ENCODE measurements at regions not wholly inside any gene's neighbourhood (a gene's known extent, or its start where the extent isn't known, plus 50 kb on each side); places are given as distances from the start of the nearest gene placed in this dataset.

- no peak for DNase-seq
Observed at GRCh38 chr18:47458483-47458882, 207.0 kb upstream of the SKOR2 start.

DNA sequence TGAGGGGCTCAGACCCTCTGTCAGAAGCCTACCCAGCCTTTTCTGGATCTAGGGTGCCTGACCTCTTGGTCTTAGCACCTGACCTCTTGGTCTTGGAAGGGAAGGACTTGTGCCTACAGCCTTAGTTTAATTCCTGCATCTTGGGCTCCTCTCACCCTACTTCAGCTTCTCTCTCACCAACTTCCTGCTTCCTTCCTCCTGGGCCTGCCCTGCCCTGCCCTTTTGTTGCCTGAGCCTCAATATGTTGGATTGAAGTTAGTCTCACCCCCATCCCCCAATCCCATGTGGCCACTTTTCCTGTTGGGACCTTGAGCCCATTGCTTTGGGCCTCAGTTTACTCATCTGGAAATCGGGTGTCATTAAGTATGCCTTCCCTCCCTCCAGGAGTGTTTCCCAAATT lies 206.2 kb upstream of the SKOR2 start:
- DNase-seq, result no peak

DNA sequence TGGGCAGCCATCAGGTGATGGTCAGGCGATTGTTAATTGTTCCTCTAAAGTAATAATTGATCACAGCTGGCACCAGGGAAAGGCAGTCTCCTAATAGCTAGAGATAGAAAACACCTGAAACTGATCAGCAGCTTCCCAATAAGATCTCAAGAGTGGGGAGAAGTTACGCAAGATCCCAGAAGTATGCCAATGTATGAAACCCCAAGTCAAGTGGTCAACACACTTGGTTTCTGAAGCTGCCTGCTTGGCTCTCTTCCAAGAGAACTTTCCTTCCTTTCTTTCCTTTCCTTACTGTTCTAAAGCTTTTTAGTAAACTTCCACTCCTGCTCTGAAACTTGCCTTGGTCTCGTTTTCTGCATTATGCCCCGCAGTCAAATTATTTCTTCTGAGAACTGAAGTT lies 201.6 kb upstream of the SKOR2 start:
- no peak for DNase-seq

- no peak for DNase-seq
Observed at GRCh38 chr18:47448956-47449355, 197.5 kb upstream of the SKOR2 start.

GRCh38 chr18:47441914-47442313 lies 190.5 kb upstream of the SKOR2 start:
- no peak for DNase-seq

DNA sequence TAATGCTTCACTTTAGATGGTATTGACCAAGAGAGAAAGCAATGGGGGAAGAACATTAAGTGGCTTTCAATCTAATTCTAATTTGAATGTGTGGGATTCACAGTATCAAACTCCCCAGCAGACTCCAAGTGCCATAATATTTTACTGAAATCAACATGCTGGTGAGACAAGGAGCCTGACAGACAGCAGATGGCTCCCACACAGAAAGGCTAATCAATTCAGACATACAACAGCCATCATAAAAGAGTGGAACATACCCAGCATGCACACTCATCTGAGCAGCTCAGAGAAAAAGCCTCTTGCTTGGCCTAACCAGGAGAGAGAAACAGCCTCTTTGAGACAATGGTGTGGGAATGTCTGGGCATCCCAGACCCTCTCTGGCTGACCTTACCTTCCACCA lies 186.5 kb upstream of the SKOR2 start:
- DNase-seq, result no peak

- no peak for DNase-seq
Observed at GRCh38 chr18:47436871-47437270, 185.4 kb upstream of the SKOR2 start.

DNA sequence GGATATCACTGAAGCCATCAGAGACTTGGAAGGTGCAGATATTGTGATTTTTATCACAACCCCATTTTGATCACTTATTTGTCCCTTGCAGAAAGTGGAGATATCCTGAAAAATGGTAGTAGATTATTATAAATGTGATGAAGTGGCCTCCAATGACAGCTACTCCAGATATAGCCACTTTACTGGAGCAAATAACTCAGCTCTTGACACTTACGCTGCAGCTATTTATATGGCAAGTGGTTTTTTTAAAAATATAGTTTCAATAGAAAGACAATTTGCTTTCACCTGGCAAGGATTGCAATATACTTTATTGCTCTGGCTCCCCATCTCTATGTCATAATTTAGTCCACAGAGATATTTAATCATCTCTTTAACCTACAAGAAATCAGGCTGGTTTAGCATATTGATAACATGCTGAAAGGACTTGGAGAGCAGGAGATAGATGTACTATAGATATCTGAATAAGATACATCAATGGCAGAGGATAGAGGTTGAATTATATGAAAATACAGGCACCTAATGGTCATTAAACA lies 182.8 kb upstream of the SKOR2 start:
- DNase-seq, result no peak

GRCh38 chr18:47427923-47428637 lies 176.6 kb upstream of the SKOR2 start:
- DNase-seq, result no peak

DNA sequence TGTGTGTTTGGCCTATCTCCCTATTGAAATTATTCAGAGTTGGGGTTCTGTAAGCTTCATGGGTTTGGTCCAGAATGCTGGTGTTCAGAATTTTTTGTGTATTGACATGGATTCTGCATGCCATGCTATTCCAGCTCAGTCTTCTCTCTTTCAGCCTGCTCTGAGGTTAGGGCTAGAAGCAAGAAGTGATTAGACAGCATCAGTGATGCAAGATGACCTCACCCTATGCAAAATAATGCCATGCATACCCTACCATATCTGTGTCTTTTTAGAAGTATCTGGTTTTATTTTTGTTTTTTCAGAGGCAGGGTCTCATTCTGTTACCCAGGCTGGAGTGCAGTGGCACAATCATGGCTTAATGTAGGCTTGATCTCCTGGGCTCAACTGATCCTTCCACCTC lies 175.6 kb upstream of the SKOR2 start:
- DNase-seq, result no peak

GRCh38 chr18:47425365-47425764 lies 173.9 kb upstream of the SKOR2 start:
- no peak for DNase-seq

DNA sequence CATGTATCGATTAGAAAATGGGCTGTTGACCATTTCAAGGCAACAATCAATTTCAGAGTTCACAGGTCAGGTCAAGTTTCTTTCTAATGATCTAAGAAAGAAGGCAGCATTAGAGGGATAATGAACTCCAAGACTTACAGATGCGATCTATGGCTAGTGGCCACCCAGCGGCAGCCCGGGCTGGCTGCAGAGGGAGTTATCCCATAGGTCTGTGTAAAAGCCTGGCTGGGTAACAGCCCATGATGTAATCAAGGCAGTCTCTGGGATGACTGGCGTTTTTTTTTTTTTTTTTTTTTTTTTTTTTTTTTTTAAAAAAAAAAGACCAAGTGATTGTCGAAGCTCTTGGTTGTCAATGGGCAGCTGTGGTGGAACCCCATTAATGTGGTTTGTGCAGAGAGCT lies 171.1 kb upstream of the SKOR2 start:
- no peak for DNase-seq

GRCh38 chr18:47420130-47420529 lies 168.7 kb upstream of the SKOR2 start:
- DNase-seq, result peak; percentile 12

DNA sequence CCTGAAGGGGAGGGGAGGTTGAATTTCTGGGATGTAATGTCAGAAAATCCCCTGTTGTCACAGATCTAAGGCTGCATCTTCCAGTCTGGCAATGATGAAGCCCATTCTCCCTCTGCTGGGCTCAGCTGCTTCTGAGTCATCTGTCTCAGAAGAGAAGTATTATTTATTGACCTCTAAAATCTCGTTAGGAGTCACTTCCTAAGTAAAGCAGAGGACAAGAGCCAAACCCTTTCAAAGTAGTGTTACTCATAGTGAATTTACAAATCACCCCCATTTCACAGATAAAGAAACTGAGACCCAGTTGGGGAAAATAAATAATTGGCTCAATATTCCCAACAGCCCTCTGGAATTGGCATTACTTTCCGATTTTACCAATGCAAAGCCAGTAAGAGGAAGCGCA lies 167.3 kb upstream of the SKOR2 start:
- no peak for DNase-seq

GRCh38 chr18:47417807-47418206 lies 166.3 kb upstream of the SKOR2 start:
- no peak for DNase-seq

DNA sequence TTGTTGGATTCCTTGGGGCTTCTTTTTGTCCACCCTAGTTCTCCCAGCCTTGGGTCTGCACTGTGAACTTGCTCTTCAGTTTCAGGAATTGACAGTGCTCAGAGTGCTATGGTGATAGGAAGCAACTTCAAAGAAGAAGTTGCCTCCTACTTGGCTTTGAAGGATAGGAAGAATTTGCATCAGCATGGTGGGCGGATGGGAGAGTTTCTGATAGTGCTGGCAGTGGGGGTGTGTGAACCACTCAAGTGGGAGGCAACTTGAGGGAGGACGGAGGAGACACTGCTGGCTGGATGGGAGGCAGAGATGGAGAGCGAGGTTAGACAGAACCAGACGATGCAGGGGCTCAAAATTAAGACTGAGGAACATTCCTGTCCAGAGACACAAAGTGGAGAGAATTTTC lies 164.4 kb upstream of the SKOR2 start:
- no peak for DNase-seq

- DNase-seq, result no peak
Observed at GRCh38 chr18:47413327-47413726, 161.9 kb upstream of the SKOR2 start.

- DNase-seq, result no peak
Observed at GRCh38 chr18:47412924-47413323, 161.5 kb upstream of the SKOR2 start.

GRCh38 chr18:47411159-47411558 lies 159.7 kb upstream of the SKOR2 start:
- DNase-seq, result no peak

DNA sequence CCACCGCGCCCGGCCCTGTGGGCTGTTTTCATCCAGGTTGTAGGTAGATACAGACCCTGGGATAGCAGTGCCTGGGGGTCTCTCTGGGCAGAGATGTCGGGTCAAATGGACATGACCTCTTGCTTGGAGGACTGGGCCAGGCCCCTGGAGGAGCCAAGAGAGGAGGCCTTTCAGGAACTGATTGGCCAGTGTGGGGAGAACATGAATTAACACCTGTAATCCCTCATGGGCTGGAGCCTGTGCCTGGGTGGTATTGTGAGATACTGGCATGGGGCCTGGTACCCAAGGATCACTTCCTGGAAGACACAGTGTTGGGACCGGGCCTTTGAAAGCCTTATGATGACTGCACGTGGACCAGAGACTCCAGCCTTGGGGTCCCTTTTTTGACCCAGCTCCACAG lies 158.7 kb upstream of the SKOR2 start:
- no peak for DNase-seq

DNA sequence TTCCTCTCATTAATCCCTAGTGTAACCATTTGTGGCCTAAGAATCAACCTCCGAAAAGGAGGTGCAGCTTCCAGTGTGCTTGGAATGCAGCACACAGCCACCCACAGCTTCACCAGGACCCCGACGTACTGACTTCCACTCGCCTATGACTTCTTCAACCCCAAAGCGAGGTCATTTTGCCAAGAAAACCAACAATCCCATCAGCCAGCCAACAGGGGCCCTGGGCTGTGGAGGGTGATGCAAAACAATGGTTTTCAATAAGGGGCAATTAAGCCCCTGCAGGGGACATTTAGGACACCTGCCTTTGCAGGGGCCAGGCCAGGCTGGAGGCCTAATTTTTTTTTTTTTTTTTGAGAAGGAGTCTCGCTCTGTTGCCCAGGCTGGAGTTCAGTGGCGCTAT lies 158.1 kb upstream of the SKOR2 start:
- DNase-seq, result no peak

- no peak for DNase-seq
Observed at GRCh38 chr18:47407736-47408135, 156.3 kb upstream of the SKOR2 start.

- no peak for DNase-seq
Observed at GRCh38 chr18:47404845-47405244, 153.4 kb upstream of the SKOR2 start.

- no peak for DNase-seq
Observed at GRCh38 chr18:47403949-47404348, 152.5 kb upstream of the SKOR2 start.

DNA sequence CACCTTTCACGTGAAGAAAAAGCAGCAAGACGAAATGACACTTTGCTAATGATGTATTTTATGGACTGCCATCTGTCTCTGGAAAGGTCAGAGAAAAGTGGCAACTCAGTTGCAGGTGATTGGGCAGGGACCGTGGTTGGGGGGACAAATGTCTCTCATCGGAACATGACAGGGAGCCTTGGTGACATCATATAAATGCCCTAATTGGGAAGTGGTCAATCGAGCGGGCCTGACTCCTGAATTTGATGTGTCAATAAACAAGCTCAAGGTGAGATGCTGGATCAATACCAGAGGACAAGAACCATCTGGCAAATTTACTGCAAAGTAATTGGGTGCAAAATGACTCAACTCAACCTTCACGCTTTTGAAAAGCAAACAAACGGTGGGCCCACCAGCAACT lies 151.9 kb upstream of the SKOR2 start:
- no peak for DNase-seq

Data from GF-D8 (cell line).